Stimulated activated CD4-positive, alpha-beta T cell treated with anti-CD3 and anti-CD28 coated beads, Interleukin-12 subunit alpha, Interleukin-12 subunit beta, amount 100 ng/mL, for 4 hours (primary cell): ENCODE measurements at regions not wholly inside any gene's neighbourhood (a gene's known extent, or its start where the extent isn't known, plus 50 kb on each side); places are given as distances from the start of the nearest gene placed in this dataset.

ENCODE experiments used
- DNase-seq: peaks from one replicate; pipeline ENCODE4 v3.0.0-alpha.2; 2020

GRCh38 chr5:56617998-56618397, 197.4 kb upstream of the MAP3K1 start:
- DNase-seq = no peak

- no peak for DNase-seq
Observed at GRCh38 chr5:56616454-56617160, 198.7 kb upstream of the MAP3K1 start.

DNA sequence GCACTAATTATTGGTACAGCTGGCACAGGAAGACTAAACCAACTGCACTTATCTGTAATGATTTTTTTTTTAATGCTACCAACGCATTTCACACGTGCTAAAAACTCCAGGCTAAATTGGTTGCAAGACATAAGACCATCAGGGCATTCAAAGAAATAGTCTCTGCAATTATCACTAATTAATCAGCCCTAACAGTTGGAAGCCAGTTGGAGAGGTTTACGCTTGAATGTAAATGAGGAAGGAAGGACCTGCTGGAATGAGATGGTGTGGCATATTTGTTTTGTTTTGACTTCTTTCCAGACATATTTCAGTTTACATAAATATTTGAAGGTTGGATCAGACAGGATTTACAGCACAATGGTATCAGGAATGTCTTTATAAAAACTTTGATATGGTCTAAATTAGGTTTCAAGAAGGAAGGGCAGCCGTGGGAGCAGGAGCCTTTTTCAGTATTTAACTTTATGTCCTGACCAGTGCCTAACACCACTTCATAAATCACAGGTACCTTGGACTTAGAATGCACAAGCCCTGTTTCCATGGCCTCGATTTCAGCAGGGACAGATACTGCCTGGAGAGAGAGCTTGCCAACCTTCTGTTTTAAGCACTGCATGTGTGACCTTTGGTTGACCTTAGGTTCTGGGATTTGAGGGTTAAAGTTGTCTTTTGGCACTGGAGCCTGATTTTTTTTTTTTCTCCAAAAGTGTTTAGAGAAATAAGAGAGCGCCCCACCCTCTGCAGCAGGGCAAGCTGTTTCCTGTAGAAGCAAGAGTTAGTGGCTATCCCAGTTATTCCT, 199.8 kb upstream of the MAP3K1 start:
- no peak for DNase-seq

DNA sequence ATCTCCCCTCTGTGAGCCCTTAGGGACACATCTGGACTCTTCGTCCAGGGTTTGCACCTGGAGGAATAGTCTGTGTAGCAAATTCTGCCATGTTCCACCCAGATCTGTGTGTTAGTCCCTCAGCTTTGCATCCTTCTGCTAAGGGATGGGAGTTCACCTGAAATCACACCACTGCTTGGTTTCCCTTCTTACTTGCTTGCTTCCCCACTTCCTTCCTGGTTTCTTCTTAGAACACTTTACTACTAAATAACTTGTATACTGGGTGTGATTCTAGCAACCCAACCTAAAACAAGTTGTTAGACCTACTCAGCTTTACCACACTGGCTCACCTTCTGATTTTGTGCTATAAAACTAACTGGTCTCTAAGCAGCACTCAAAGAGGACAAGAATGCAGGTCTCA, 202.6 kb upstream of the MAP3K1 start:
- no peak for DNase-seq

DNA sequence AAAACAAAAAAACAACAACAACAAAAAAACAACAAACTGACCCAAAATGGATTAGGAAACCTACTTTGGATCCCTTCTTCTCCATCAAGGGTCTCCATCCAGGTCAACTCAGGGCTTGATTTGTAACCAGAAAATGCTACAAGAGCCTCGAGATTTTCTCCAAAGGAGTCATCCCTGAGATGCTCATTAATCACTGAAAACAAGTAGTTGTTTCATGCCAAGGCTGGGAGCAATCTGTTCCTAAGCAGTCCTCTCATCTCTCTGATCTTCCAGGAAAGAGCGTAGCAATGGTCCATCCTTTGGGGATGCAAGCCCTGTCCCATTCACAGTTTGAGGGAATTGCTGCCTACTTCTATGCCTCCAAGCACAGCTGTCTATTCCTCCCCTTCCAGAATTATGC, 203.0 kb upstream of the MAP3K1 start:
- no peak for DNase-seq

DNA sequence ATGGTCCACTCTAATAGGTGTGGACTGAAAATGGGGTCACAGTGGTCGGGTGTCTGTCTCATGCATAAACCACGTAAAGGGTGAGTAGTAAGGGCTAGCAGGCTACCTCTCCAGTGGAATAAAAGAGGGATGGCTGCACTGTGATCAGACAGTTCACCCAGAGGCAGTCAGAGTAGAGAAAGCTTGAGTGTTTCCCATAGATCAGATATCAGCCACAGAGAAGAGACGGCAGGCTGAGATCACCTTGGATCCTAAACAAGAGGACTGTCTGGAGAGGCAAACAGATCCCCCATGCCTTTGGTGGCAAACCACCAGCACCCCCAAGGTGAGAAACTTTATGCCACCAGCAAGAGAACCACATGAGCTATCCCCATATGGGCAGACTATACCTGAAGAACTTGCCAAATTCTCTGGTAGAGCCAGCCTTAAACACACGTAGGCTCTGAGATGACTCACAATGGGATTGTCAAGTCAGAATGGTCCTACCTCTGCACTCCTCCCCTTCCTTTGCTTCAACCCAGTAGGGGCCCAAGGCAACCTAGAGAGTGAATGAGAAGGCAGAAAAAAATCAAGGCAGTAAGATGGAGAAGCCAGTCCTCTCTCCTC, 205.2 kb upstream of the MAP3K1 start:
- no peak for DNase-seq

GRCh38 chr5:56608217-56608925, 207.0 kb upstream of the MAP3K1 start:
- DNase-seq = no peak

DNA sequence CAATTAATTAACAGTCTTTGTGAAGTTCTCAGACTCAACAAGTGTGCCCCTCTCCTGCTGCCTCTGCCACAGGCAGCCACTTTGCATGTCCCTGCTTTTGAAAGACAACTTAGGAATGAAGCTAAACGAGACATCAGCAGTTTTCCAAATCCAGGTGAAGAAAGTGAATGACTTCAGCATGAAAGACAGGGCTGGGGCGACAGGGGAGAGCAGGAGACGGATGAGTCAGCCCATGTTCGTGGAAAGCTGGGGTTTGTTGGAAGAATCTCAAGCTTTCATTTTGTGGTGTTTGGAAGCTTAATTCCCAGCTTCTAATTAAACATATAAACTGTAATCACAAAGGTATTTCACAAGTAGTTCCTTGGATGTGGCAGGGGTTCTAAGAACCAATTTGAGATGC, 207.8 kb upstream of the MAP3K1 start:
- no peak for DNase-seq

DNA sequence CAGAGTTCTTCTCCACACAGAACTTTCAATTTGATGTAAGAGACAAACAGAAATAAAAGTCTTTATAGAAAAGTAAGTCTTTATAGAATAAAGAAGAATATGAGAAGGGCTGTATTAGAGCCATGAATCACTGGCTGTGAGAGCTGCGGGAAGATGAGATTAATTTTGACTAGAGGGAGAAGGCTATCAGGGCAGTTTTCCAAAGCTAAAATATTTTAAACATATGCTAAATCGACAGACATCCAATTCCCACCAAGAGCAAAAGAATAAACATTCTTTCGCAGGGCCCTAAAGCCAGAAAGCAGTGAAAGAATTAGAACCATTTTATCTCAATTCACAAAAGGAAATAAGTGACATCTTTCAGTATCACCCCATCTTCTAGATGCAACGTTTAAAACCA, 208.3 kb upstream of the MAP3K1 start:
- DNase-seq = no peak

GRCh38 chr5:56606192-56606591, 209.2 kb upstream of the MAP3K1 start:
- no peak for DNase-seq

DNA sequence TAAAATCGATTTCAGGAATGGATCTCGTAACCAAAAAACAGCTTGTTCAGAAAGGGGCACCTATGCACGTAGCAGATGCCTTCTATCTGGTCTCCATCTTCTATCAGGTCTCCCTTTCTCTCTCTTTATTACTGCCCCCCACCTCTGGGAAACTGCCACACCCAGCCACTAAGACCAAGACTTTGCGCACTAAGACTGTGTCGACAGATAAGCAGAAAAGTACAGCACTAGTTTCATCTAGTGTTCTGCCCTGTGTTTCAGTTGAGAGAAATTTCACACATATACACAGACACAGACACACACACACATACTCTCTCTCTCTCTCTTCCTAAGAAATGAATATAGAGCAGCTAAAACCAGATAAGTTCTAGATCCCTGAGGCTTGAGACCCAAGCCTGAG, 210.1 kb upstream of the MAP3K1 start:
- DNase-seq = no peak

- no peak for DNase-seq
Observed at GRCh38 chr5:56601641-56602071, 213.7 kb upstream of the MAP3K1 start.

- no peak for DNase-seq
Observed at GRCh38 chr5:56598941-56599340, 216.4 kb upstream of the MAP3K1 start.

- no peak for DNase-seq
Observed at GRCh38 chr5:56596155-56596554, 219.2 kb upstream of the MAP3K1 start.

DNA sequence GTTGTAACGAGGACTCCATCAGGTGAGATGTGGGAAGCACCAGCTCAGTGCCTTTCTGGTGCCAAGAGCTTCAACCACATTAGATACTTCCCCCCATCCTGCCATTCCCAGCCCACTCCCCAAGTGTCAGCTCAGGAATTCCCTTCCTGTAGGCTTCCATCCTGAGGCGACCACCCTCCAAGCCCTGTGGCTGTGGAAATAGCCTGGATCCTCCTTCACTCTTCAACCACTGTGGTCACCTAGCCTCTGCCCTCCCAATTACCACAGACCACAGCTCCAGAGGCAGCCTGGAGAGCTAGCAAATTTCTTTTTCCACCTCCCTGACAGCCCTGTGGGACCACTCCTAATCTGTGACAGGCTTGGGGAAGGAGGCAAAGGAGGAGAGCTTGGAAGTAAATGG, 219.8 kb upstream of the MAP3K1 start:
- no peak for DNase-seq

- DNase-seq = no peak
Observed at GRCh38 chr5:56594792-56595191, 220.6 kb upstream of the MAP3K1 start.

DNA sequence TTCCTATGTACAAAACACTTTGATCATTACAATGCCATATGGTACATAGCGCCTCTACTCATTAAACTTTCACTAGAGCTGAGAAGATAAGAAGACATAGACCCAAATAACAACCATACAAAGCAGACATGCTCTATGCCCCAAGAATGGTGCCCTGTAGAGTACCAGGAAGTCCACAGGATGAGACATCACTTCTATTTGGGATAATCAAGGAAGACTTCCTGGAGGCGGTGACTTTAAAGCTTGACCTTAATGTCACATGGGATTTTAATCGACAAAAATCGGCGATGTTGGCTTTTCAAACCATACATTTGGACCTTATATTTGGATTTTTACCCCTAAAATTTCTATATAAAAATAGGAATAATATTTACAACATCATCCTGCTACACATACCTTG, 224.3 kb upstream of the MAP3K1 start:
- no peak for DNase-seq

- DNase-seq = no peak
Observed at GRCh38 chr5:56589481-56589860, 225.9 kb upstream of the MAP3K1 start.

- DNase-seq = no peak
Observed at GRCh38 chr5:56588636-56589480, 226.5 kb upstream of the MAP3K1 start.

DNA sequence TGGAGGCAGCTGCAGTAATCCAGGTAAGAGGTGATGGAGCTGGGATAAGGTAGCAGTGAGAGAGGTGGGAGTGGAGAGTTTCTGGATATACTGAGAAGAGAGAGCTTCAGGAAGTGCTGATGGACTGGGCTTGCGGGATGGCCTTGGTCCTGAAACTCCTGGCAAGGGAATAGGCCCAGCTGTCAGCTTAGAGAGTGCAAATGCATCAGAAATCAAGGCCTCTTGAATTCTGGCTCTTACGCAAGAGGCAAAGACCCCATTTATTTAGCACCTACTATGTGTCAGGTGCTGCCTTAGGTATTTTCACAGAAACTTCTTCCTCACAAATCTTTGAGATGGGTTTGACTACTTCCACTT, 227.2 kb upstream of the MAP3K1 start:
- DNase-seq = no peak

GRCh38 chr5:56587381-56588130, 227.8 kb upstream of the MAP3K1 start:
- DNase-seq = no peak
